ENCODE measurements at regions not wholly inside any gene's neighbourhood (a gene's known extent, or its start where the extent isn't known, plus 50 kb on each side); places are given as distances from the start of the nearest gene placed in this dataset.
A peak's percentile ranks its signal among the peaks of the same experiment; 100 is the strongest.

DNA sequence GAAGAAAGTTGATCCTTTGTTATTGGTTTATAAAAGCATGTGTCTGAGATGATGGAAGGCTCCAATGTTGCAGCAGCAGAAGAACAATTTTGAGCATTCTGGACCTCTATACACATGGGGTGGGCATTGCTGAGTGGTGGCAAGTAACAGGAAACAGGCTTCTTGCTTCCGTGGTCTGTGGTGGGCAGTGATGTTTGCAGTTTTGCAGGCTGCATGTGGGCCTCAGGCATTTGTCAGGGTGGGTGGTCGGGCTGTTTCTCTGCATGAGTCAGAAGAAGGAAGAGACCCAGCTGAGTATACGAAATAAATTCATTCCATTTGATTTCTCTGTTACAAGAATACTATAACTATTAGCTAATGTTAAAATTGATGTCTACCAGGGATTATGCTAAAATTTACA is 239.5 kb upstream of the COL3A1 start:
- H3K4me1 Mint-ChIP-seq, result no peaks in the 10 kb centered on the region
- H3K27me3 Mint-ChIP-seq, result no peaks in the 10 kb centered on the region
- Histone ChIP-seq H3K4me3 (ENCODE audit: low read length) (no peak overlapping the region), H3K27ac (ENCODE audit: low read depth, low read length) (no peak overlapping the region), H3K27me3 (ENCODE audit: control insufficient read depth in 2 of 2, insufficient read depth in 2 of 2, low read length in 2 of 2) (peaks cover 0 to 2% of the 10 kb centered on the region in 2 donors), H3K4me1 (ENCODE audit: control insufficient read depth in 2 of 2, insufficient read depth in 2 of 2, low read length in 2 of 2) (no peaks in the 10 kb centered on the region), H3K36me3 (ENCODE audit: control insufficient read depth in 2 of 3, insufficient read depth in 3 of 3, low read length in 3 of 3) (no peaks in the 10 kb centered on the region), H3K9me3 (ENCODE audit: control insufficient read depth in 2 of 3, low read length in 3 of 3) (no peaks in the 10 kb centered on the region)
- no peak overlapping the region for H3K4me3 Mint-ChIP-seq
- H3K27ac Mint-ChIP-seq, result peak overlapping the region in 1 of 9 donors; percentile 52
- ATAC-seq (no peak), DNase-seq (no peak)
- POLR2A ChIA-PET, result no interaction called here
- H3K36me3 Mint-ChIP-seq, result no peaks in the 10 kb centered on the region
- intact Hi-C loops (cut with micrococcal nuclease), result no loop called here
- peaks cover 0 to 2% (median 0%) of the 10 kb centered on the region in 11 donors for H3K9me3 Mint-ChIP-seq
- CTCF ChIA-PET, result no interaction called here

- no peak for ATAC-seq
- CTCF ChIA-PET, result no interaction called here
- Histone ChIP-seq H3K4me1 (ENCODE audit: control insufficient read depth in 2 of 2, insufficient read depth in 2 of 2, low read length in 2 of 2) (no peaks in the 10 kb centered on the region), H3K4me3 (ENCODE audit: low read length) (no peak overlapping the region), H3K27me3 (ENCODE audit: control insufficient read depth in 2 of 2, insufficient read depth in 2 of 2, low read length in 2 of 2) (no peaks in the 10 kb centered on the region), H3K27ac (ENCODE audit: low read depth, low read length) (no peak overlapping the region), H3K36me3 (ENCODE audit: control insufficient read depth in 2 of 3, insufficient read depth in 3 of 3, low read length in 3 of 3) (no peaks in the 10 kb centered on the region), H3K9me3 (ENCODE audit: control insufficient read depth in 2 of 3, low read length in 3 of 3) (no peaks in the 10 kb centered on the region)
- intact Hi-C loops (cut with micrococcal nuclease), result no loop called here
- Mint-ChIP-seq H3K9me3 (peaks cover 0 to 6% (median 0%) of the 10 kb centered on the region in 11 donors), H3K27ac (no peak overlapping the region), H3K27me3 (no peaks in the 10 kb centered on the region), H3K4me3 (no peak overlapping the region), H3K4me1 (no peaks in the 10 kb centered on the region), H3K36me3 (no peaks in the 10 kb centered on the region)
- POLR2A ChIA-PET, result no interaction called here
- DNase-seq, result no peak
Measured at GRCh38 chr2:188746727-188747126, 227.4 kb upstream of the COL3A1 start.

GRCh38 chr2:188751816-188752215 is 222.4 kb upstream of the COL3A1 start:
- no peaks in the 10 kb centered on the region for H3K4me1 Mint-ChIP-seq

DNA sequence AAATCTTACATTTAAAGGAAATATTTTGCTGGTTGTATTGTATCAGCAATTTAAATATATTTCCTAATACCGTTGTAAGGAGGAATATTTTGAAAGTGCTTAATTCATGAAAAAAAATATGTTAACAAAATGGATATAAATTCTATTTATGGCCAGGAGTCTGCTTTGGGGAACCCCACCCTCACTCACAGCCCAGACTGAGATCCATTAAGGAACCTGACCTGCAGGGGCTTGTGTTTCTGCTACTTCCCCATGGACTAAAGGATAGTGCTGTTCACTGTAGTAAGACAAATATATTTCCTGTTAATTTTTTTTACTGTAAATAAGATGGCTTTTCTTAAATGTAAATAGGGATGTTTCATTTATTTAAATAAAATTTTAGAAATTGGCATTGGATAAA is 221.9 kb upstream of the COL3A1 start:
- ATAC-seq (no peak), DNase-seq (no peak)
- Histone ChIP-seq H3K27ac (ENCODE audit: low read depth, low read length) (no peak overlapping the region), H3K27me3 (ENCODE audit: control insufficient read depth in 2 of 2, insufficient read depth in 2 of 2, low read length in 2 of 2) (no peaks in the 10 kb centered on the region), H3K4me3 (ENCODE audit: low read length) (no peak overlapping the region), H3K9me3 (ENCODE audit: control insufficient read depth in 2 of 3, low read length in 3 of 3) (no peaks in the 10 kb centered on the region), H3K4me1 (ENCODE audit: control insufficient read depth in 2 of 2, insufficient read depth in 2 of 2, low read length in 2 of 2) (no peaks in the 10 kb centered on the region), H3K36me3 (ENCODE audit: control insufficient read depth in 2 of 3, insufficient read depth in 3 of 3, low read length in 3 of 3) (no peaks in the 10 kb centered on the region)
- Mint-ChIP-seq H3K4me3 (no peak overlapping the region), H3K36me3 (no peaks in the 10 kb centered on the region), H3K4me1 (no peaks in the 10 kb centered on the region), H3K27ac (no peak overlapping the region), H3K27me3 (no peaks in the 10 kb centered on the region), H3K9me3 (peaks cover 0 to 12% (median 6%) of the 10 kb centered on the region in 11 donors)
- ChIA-PET POLR2A (no interaction called here), CTCF (no interaction called here)
- intact Hi-C loops (cut with micrococcal nuclease), result no loop called here

More at GRCh38 chr2:188751816-188752215, 222.4 kb upstream of the COL3A1 start:
- Histone ChIP-seq H3K27ac (ENCODE audit: low read depth, low read length) (no peak overlapping the region), H3K27me3 (ENCODE audit: control insufficient read depth in 2 of 2, insufficient read depth in 2 of 2, low read length in 2 of 2) (no peaks in the 10 kb centered on the region), H3K9me3 (ENCODE audit: control insufficient read depth in 2 of 3, low read length in 3 of 3) (no peaks in the 10 kb centered on the region), H3K4me3 (ENCODE audit: low read length) (no peak overlapping the region), H3K36me3 (ENCODE audit: control insufficient read depth in 2 of 3, insufficient read depth in 3 of 3, low read length in 3 of 3) (no peaks in the 10 kb centered on the region), H3K4me1 (ENCODE audit: control insufficient read depth in 2 of 2, insufficient read depth in 2 of 2, low read length in 2 of 2) (no peaks in the 10 kb centered on the region)
- ChIA-PET CTCF (no interaction called here), POLR2A (no interaction called here)
- Mint-ChIP-seq H3K27ac (no peak overlapping the region), H3K4me3 (no peak overlapping the region), H3K27me3 (no peaks in the 10 kb centered on the region), H3K9me3 (peaks cover 0 to 11% (median 3%) of the 10 kb centered on the region in 11 donors), H3K36me3 (no peaks in the 10 kb centered on the region)
- DNase-seq (no peak), ATAC-seq (no peak)
- intact Hi-C loops (cut with micrococcal nuclease), result no loop called here

- H3K4me3 ChIP-seq (ENCODE audit: low read length), result no peak overlapping the region
- Mint-ChIP-seq H3K4me3 (no peak overlapping the region), H3K36me3 (peaks cover 0 to 3% (median 0%) of the 10 kb centered on the region in 5 donors), H3K9me3 (peaks cover 0 to 9% (median 5%) of the 10 kb centered on the region in 11 donors), H3K27ac (no peak overlapping the region), H3K27me3 (peaks cover 0 to 4% (median 0%) of the 10 kb centered on the region in 5 donors), H3K4me1 (no peaks in the 10 kb centered on the region)
- no peak for ATAC-seq
- no peak for DNase-seq
- H3K4me1 ChIP-seq (ENCODE audit: control insufficient read depth in 2 of 2, insufficient read depth in 2 of 2, low read length in 2 of 2), result no peaks in the 10 kb centered on the region
- no peak overlapping the region for H3K27ac ChIP-seq (ENCODE audit: low read depth, low read length)
- intact Hi-C loops (cut with micrococcal nuclease), result loop anchor here in 1 of 2 donors (10.0 kb wide), 1 partner anchor 583 kb away; no protein-coding TSS in a partner anchor
- ChIA-PET CTCF (no interaction called here), POLR2A (no interaction called here)
- H3K36me3 ChIP-seq (ENCODE audit: control insufficient read depth in 2 of 3, insufficient read depth in 3 of 3, low read length in 3 of 3), result no peaks in the 10 kb centered on the region
- no peaks in the 10 kb centered on the region for H3K9me3 ChIP-seq (ENCODE audit: control insufficient read depth in 2 of 3, low read length in 3 of 3)
- H3K27me3 ChIP-seq (ENCODE audit: control insufficient read depth in 2 of 2, insufficient read depth in 2 of 2, low read length in 2 of 2), result no peaks in the 10 kb centered on the region
Measured at GRCh38 chr2:188762151-188762550, 212.0 kb upstream of the COL3A1 start.

- Histone ChIP-seq H3K27me3 (ENCODE audit: control insufficient read depth in 2 of 2, insufficient read depth in 2 of 2, low read length in 2 of 2) (no peaks in the 10 kb centered on the region), H3K4me3 (ENCODE audit: low read length) (no peak overlapping the region), H3K9me3 (ENCODE audit: control insufficient read depth in 2 of 3, low read length in 3 of 3) (no peaks in the 10 kb centered on the region), H3K4me1 (ENCODE audit: control insufficient read depth in 2 of 2, insufficient read depth in 2 of 2, low read length in 2 of 2) (no peaks in the 10 kb centered on the region), H3K36me3 (ENCODE audit: control insufficient read depth in 2 of 3, insufficient read depth in 3 of 3, low read length in 3 of 3) (no peaks in the 10 kb centered on the region), H3K27ac (ENCODE audit: low read depth, low read length) (no peak overlapping the region)
- ATAC-seq (no peak), DNase-seq (no peak)
- Mint-ChIP-seq H3K9me3 (peaks cover 0 to 1% (median 0%) of the 10 kb centered on the region in 11 donors), H3K4me1 (no peaks in the 10 kb centered on the region), H3K27ac (no peak overlapping the region), H3K27me3 (no peaks in the 10 kb centered on the region), H3K4me3 (no peak overlapping the region), H3K36me3 (no peaks in the 10 kb centered on the region)
- CTCF ChIA-PET, result no interaction called here
- POLR2A ChIA-PET, result no interaction called here
- intact Hi-C loops (cut with micrococcal nuclease), result loop anchor here in 1 of 2 donors (5.0 to 10.0 kb wide), 2 partner anchors 579 to 647 kb away; no protein-coding TSS in a partner anchor
Measured at GRCh38 chr2:188765522-188766470, 208.4 kb upstream of the COL3A1 start.

GRCh38 chr2:188766471-188766856 is 207.7 kb upstream of the COL3A1 start:
- H3K9me3 Mint-ChIP-seq, result peaks cover 0 to 1% (median 0%) of the 10 kb centered on the region in 11 donors
- H3K36me3 Mint-ChIP-seq, result no peaks in the 10 kb centered on the region
- Histone ChIP-seq H3K4me3 (ENCODE audit: low read length) (no peak overlapping the region), H3K9me3 (ENCODE audit: control insufficient read depth in 2 of 3, low read length in 3 of 3) (no peaks in the 10 kb centered on the region), H3K36me3 (ENCODE audit: control insufficient read depth in 2 of 3, insufficient read depth in 3 of 3, low read length in 3 of 3) (no peaks in the 10 kb centered on the region), H3K27ac (ENCODE audit: low read depth, low read length) (no peak overlapping the region), H3K27me3 (ENCODE audit: control insufficient read depth in 2 of 2, insufficient read depth in 2 of 2, low read length in 2 of 2) (no peaks in the 10 kb centered on the region), H3K4me1 (ENCODE audit: control insufficient read depth in 2 of 2, insufficient read depth in 2 of 2, low read length in 2 of 2) (no peaks in the 10 kb centered on the region)
- H3K27ac Mint-ChIP-seq, result no peak overlapping the region
- no peak overlapping the region for H3K4me3 Mint-ChIP-seq
- ChIA-PET POLR2A (no interaction called here), CTCF (no interaction called here)
- intact Hi-C loops (cut with micrococcal nuclease), result loop anchor here in 1 of 2 donors (5.0 to 10.0 kb wide), 2 partner anchors 578 to 646 kb away; no protein-coding TSS in a partner anchor
- H3K27me3 Mint-ChIP-seq, result no peaks in the 10 kb centered on the region
- DNase-seq (no peak), ATAC-seq (no peak)
- H3K4me1 Mint-ChIP-seq, result no peaks in the 10 kb centered on the region

Data from naive thymus-derived CD4-positive, alpha-beta T cell (primary cell).